HepG2 (cell line): ENCODE measurements at regions not wholly inside any gene's neighbourhood (a gene's known extent, or its start where the extent isn't known, plus 50 kb on each side); places are given as distances from the start of the nearest gene placed in this dataset.

Experiments used
- TF ChIP-seq, protein P1 (sequence below): IDR thresholded peaks from 2 replicates; pipeline ENCODE4 v1.6.1; 2012; ENCODE audit warnings: inconsistent platforms
- TF ChIP-seq, protein P2 (sequence below): sonication (generic); formaldehyde crosslinking; IDR thresholded peaks from 2 replicates; pipeline ENCODE4 v1.8.1; 2023; ENCODE audit warnings: mild to moderate bottlenecking, missing genetic modification reagents

GRCh38 chr1:100615686-100616085 lies 77.7 kb downstream of the GPR88 start:
- TF ChIP-seq, protein P1, sequence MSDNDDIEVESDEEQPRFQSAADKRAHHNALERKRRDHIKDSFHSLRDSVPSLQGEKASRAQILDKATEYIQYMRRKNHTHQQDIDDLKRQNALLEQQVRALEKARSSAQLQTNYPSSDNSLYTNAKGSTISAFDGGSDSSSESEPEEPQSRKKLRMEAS, result no peak
- TF ChIP-seq, protein P2, sequence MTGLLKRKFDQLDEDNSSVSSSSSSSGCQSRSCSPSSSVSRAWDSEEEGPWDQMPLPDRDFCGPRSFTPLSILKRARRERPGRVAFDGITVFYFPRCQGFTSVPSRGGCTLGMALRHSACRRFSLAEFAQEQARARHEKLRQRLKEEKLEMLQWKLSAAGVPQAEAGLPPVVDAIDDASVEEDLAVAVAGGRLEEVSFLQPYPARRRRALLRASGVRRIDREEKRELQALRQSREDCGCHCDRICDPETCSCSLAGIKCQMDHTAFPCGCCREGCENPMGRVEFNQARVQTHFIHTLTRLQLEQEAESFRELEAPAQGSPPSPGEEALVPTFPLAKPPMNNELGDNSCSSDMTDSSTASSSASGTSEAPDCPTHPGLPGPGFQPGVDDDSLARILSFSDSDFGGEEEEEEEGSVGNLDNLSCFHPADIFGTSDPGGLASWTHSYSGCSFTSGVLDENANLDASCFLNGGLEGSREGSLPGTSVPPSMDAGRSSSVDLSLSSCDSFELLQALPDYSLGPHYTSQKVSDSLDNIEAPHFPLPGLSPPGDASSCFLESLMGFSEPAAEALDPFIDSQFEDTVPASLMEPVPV (CRISPR knock-in tag), result no peak
